Liver (tissue), 3 donors: ENCODE measurements at regions not wholly inside any gene's neighbourhood (a gene's known extent, or its start where the extent isn't known, plus 50 kb on each side); places are given as distances from the start of the nearest gene placed in this dataset.

Experiments
- CTCF ChIP-seq: fragments of 150-350 bp; IDR thresholded peaks from 2 replicates; pipeline ENCODE4 v1.5.1; 2017; ENCODE audit warnings: improper control_type of control experiment, low read depth, low read length; ENCODE audit not compliant: missing input control
- EGR1 ChIP-seq, 2 donors: IDR thresholded peaks; 2 replicates each; pipeline ENCODE4 v1.6.1; 2016 to 2018; ENCODE audit warnings: antibody characterized with exemption in 2 of 2, low read depth in 2 of 2
- GABPA ChIP-seq, 2 donors: IDR thresholded peaks in 1 of 2; conservative IDR thresholded peaks in 1 of 2; 2 replicates each; pipeline ENCODE4 v1.6.1; 2016; ENCODE audit warnings: antibody characterized with exemption in 2 of 2, mild to moderate bottlenecking in 1 of 2, moderate library complexity in 1 of 2
- JUND ChIP-seq, 2 donors: IDR thresholded peaks; 2 replicates each; pipeline ENCODE4 v1.6.1; 2016; ENCODE audit warnings: antibody characterized with exemption in 2 of 2
- MAX ChIP-seq: IDR thresholded peaks from 2 replicates; pipeline ENCODE4 v1.6.1; 2016; ENCODE audit warnings: antibody characterized with exemption
- RAD21 ChIP-seq, 2 donors: IDR thresholded peaks; 2 replicates each; pipeline ENCODE4 v1.6.1; 2016; ENCODE audit warnings: antibody characterized with exemption in 2 of 2, mild to moderate bottlenecking in 2 of 2
- REST ChIP-seq: IDR thresholded peaks from 2 replicates; pipeline ENCODE4 v1.6.1; 2016; ENCODE audit warnings: antibody characterized with exemption, mild to moderate bottlenecking
- SP1 ChIP-seq: IDR thresholded peaks from 2 replicates; pipeline ENCODE4 v1.6.1; 2018; ENCODE audit warnings: antibody characterized with exemption, mild to moderate bottlenecking
- TAF1 ChIP-seq: conservative IDR thresholded peaks from 2 replicates; pipeline ENCODE4 v1.6.1; 2016; ENCODE audit warnings: antibody characterized with exemption, mild to moderate bottlenecking
- YY1 ChIP-seq: IDR thresholded peaks from 2 replicates; pipeline ENCODE4 v1.6.1; 2016; ENCODE audit warnings: antibody characterized with exemption, mild to moderate bottlenecking
- ZBTB33 ChIP-seq: IDR thresholded peaks from 2 replicates; pipeline ENCODE4 v1.6.1; 2016; ENCODE audit warnings: antibody characterized with exemption
- donor health status: healthy.
- donor health status: healthy.

GRCh38 chr9:28868228-28868990 lies 1295.1 kb upstream of the C9orf72 start:
- TF ChIP-seq CTCF: no peak
- TF ChIP-seq YY1: no peak
- TF ChIP-seq REST: no peak
- TF ChIP-seq JUND (IDR thresholded peaks at IDR 0.05): no peak
- TF ChIP-seq EGR1 (IDR thresholded peaks at IDR 0.05; ENCODE audit: low read depth in 2 of 2): no peak
- no peak for TF ChIP-seq TAF1
- no peak for TF ChIP-seq MAX
- TF ChIP-seq SP1: no peak
- TF ChIP-seq RAD21 (IDR thresholded peaks at IDR 0.05): no peak
- TF ChIP-seq ZBTB33: no peak
- TF ChIP-seq GABPA (IDR thresholded peaks at IDR 0.05 in 1 of 2, conservative IDR thresholded peaks at IDR 0.05 in 1 of 2): no peak
